Activated T-cell treated with anti-CD3 and anti-CD28 coated beads, Interleukin-2, amount 50 U/mL, for 4 hours (primary cell): ENCODE measurements at regions not wholly inside any gene's neighbourhood (a gene's known extent, or its start where the extent isn't known, plus 50 kb on each side); places are given as distances from the start of the nearest gene placed in this dataset.

Experiments used
- ATAC-seq, 2 donors: fragments of 200-7000 bp; cut with Tn5 transposase; one replicate each; pipeline ENCODE4 v1.10.0; 2021
- DNase-seq: peaks from one replicate; pipeline ENCODE4 v3.0.0-alpha.2; 2020
- H3K27me3 Mint-ChIP-seq: one replicate; pipeline ENCODE4 v1.8.0; 2021; ENCODE audit warnings: low read depth, mixed read lengths
- H3K36me3 Mint-ChIP-seq: one replicate; pipeline ENCODE4 v1.8.0; 2022; ENCODE audit warnings: mixed read lengths; ENCODE audit not compliant: insufficient read depth
- H3K4me1 Mint-ChIP-seq: one replicate; pipeline ENCODE4 v1.8.0; 2021; ENCODE audit warnings: low read depth, mixed read lengths
- H3K4me3 Mint-ChIP-seq: one replicate; pipeline ENCODE4 v1.8.0; 2021; ENCODE audit warnings: mild to moderate bottlenecking, moderate library complexity, mixed read lengths
- H3K9me3 Mint-ChIP-seq: one replicate; pipeline ENCODE4 v1.8.0; 2021; ENCODE audit warnings: mixed read lengths

DNA sequence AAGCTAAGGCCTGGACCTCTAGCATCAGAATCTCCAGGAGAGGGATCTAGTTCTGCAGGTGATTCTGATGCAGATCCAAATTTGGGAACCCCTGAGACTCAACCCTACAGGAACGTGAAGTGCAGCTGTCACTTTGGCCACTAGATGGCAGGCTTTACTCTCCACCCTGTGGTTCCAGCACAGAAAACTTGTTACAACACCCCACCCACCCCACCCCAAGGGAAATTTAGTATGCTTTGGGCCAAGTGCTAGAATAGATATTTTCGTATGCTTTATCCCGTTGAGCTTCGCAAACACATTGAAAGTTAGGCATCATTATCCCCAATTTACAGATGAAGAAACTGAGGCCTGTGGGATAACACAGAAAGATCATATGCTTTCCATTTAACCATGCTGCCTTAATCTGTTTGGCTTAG lies 232.0 kb downstream of the B3GLCT start:
- no peaks in the 10 kb centered on the region for H3K4me1 Mint-ChIP-seq
- peak; percentile 12 for DNase-seq
- no peaks in the 10 kb centered on the region for H3K9me3 Mint-ChIP-seq
- H3K4me3 Mint-ChIP-seq = no peak overlapping the region
- no peak for ATAC-seq
- peaks cover 15% of the 10 kb centered on the region for H3K27me3 Mint-ChIP-seq
- no peaks in the 10 kb centered on the region for H3K36me3 Mint-ChIP-seq

- Mint-ChIP-seq H3K4me3 (no peak overlapping the region), H3K4me1 (no peaks in the 10 kb centered on the region), H3K36me3 (no peaks in the 10 kb centered on the region), H3K9me3 (no peaks in the 10 kb centered on the region), H3K27me3 (peaks cover 20% of the 10 kb centered on the region)
- no peak for ATAC-seq
- no peak for DNase-seq
Measured at GRCh38 chr13:31433207-31433606, 233.4 kb downstream of the B3GLCT start.

DNA sequence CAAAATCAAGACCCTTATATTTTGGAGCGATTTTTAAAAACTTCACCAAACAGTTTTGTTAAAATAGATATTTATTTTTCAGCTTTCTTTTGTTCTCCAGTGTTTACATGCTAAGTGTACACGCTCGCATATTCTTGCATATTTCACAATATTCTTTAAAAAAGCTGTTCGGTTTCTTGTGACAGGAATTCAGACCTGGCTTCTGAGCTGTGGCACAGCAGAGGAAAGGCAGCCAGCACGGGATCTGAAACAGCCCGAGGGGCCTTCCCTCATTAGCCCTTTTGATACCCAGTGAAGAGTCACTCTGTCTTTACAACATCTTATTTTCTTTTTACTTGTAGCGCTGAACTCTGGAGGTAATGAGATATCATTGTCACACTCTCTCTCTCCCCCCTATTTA lies 234.0 kb downstream of the B3GLCT start:
- H3K27me3 Mint-ChIP-seq = peaks cover 20% of the 10 kb centered on the region
- H3K4me3 Mint-ChIP-seq = no peak overlapping the region
- H3K36me3 Mint-ChIP-seq = no peaks in the 10 kb centered on the region
- H3K9me3 Mint-ChIP-seq = no peaks in the 10 kb centered on the region
- no peaks in the 10 kb centered on the region for H3K4me1 Mint-ChIP-seq
- DNase-seq = no peak
- ATAC-seq = no peak

DNA sequence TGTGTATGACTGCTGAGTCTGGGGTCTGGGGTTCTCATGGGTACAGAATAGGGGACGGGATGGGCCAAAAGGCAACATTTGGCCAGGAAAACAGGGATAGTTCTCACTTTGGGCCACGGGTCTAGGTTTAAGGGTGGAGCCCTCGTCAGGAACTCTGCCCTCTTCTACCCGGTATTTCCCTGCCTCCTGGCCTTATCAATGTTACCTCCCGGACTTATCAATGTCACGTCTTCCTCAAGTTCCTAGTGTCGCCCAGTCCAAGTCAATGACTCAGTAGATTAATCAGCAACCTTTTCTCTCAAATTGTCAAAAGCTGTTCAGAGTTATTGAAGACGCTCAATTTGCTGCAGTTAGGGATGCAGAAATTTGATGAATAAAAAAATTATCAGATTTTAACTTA lies 234.8 kb downstream of the B3GLCT start:
- ATAC-seq = no peak
- H3K36me3 Mint-ChIP-seq = no peaks in the 10 kb centered on the region
- H3K27me3 Mint-ChIP-seq = peaks cover 20% of the 10 kb centered on the region
- no peak for DNase-seq
- no peak overlapping the region for H3K4me3 Mint-ChIP-seq
- no peaks in the 10 kb centered on the region for H3K9me3 Mint-ChIP-seq
- no peaks in the 10 kb centered on the region for H3K4me1 Mint-ChIP-seq

DNA sequence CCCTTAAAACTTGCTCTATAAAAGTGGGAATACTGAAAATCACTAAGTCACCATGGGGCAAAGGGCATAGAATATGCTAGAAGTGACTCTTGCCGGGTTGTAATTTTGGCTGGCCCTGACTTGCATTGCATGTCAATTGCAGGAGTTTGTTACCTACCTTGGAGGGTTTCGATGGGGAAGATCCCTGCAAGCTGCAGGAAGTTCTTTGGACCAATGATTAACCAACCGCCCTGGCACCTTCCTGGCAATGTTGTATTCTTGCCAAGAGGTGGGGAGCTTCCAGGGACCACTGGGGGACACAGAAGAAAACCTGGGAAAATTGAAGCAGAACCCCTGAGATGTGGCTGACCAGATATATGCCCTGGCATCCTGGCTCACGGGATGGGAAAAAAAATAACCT lies 235.8 kb downstream of the B3GLCT start:
- ATAC-seq (no peak), DNase-seq (no peak)
- H3K36me3 Mint-ChIP-seq = no peaks in the 10 kb centered on the region
- H3K4me1 Mint-ChIP-seq = no peaks in the 10 kb centered on the region
- H3K9me3 Mint-ChIP-seq = no peaks in the 10 kb centered on the region
- peaks cover 18% of the 10 kb centered on the region for H3K27me3 Mint-ChIP-seq
- H3K4me3 Mint-ChIP-seq = no peak overlapping the region

DNA sequence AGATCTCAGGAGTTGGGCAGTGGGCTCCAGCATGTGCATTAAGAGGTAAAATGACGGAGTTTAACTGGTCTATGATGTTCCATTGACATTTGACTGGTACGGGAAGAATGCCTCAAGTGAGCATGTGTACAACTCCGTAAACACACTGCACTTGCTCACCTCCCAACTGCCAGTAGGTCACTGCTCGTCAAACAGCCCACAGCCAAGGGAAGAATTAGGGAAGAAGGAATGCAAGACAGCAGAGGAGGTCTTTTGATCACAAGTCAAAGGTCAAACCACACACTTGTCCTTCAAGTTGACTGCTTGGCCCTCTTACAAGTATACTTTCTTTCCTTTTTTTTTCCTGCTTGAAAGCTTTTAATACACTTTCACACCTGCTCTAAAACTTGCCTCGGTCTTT lies 236.7 kb downstream of the B3GLCT start:
- H3K36me3 Mint-ChIP-seq = no peaks in the 10 kb centered on the region
- no peaks in the 10 kb centered on the region for H3K9me3 Mint-ChIP-seq
- no peaks in the 10 kb centered on the region for H3K4me1 Mint-ChIP-seq
- ATAC-seq (no peak), DNase-seq (no peak)
- no peak overlapping the region for H3K4me3 Mint-ChIP-seq
- peaks cover 15% of the 10 kb centered on the region for H3K27me3 Mint-ChIP-seq

- no peaks in the 10 kb centered on the region for H3K36me3 Mint-ChIP-seq
Measured at GRCh38 chr13:31437975-31438374, 238.2 kb downstream of the B3GLCT start.

GRCh38 chr13:31440132-31440531 lies 240.4 kb downstream of the B3GLCT start:
- H3K9me3 Mint-ChIP-seq = no peaks in the 10 kb centered on the region
- no peak overlapping the region for H3K4me3 Mint-ChIP-seq
- no peaks in the 10 kb centered on the region for H3K4me1 Mint-ChIP-seq
- no peaks in the 10 kb centered on the region for H3K36me3 Mint-ChIP-seq
- DNase-seq (no peak), ATAC-seq (no peak)
- peaks cover 14% of the 10 kb centered on the region for H3K27me3 Mint-ChIP-seq

More at GRCh38 chr13:31437975-31438374, 238.2 kb downstream of the B3GLCT start:
- H3K4me1 Mint-ChIP-seq = no peaks in the 10 kb centered on the region
- H3K9me3 Mint-ChIP-seq = no peaks in the 10 kb centered on the region
- ATAC-seq (no peak), DNase-seq (no peak)
- peaks cover 14% of the 10 kb centered on the region for H3K27me3 Mint-ChIP-seq
- no peak overlapping the region for H3K4me3 Mint-ChIP-seq

GRCh38 chr13:31441800-31442510 lies 242.2 kb downstream of the B3GLCT start:
- H3K4me3 Mint-ChIP-seq = no peak overlapping the region
- no peak for ATAC-seq

DNA sequence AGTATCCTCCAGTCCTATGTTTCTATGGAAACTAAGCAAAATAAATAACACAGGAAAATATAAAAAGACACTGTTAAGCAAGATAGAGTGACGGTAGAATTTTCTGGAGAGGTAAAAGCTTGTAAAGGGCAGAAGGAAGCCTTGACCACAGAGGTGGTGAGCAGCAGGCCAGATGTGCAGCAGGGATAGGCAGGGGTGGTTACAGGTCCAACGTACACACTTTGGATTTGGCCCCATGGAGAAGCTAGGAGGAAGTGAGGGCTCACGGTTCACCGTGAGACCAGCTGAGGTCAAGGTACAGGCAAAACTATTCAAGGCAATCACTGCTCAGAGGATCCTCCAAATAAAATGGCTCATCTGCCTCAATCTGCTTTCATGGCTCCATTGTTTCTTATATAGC lies 242.8 kb downstream of the B3GLCT start:
- H3K4me1 Mint-ChIP-seq = no peaks in the 10 kb centered on the region
- no peak overlapping the region for H3K4me3 Mint-ChIP-seq
- H3K36me3 Mint-ChIP-seq = no peaks in the 10 kb centered on the region
- H3K27me3 Mint-ChIP-seq = peaks cover 8% of the 10 kb centered on the region
- no peak for ATAC-seq
- no peak for DNase-seq
- no peaks in the 10 kb centered on the region for H3K9me3 Mint-ChIP-seq

More at GRCh38 chr13:31441800-31442510, 242.2 kb downstream of the B3GLCT start:
- Mint-ChIP-seq H3K27me3 (peaks cover 11% of the 10 kb centered on the region), H3K36me3 (no peaks in the 10 kb centered on the region), H3K9me3 (no peaks in the 10 kb centered on the region), H3K4me1 (no peaks in the 10 kb centered on the region)
- DNase-seq = no peak

- DNase-seq (no peak), ATAC-seq (no peak)
- Mint-ChIP-seq H3K9me3 (no peaks in the 10 kb centered on the region), H3K27me3 (peaks cover 8% of the 10 kb centered on the region), H3K4me3 (no peak overlapping the region), H3K4me1 (no peaks in the 10 kb centered on the region), H3K36me3 (no peaks in the 10 kb centered on the region)
Measured at GRCh38 chr13:31444266-31444856, 244.6 kb downstream of the B3GLCT start.

- Mint-ChIP-seq H3K27me3 (peaks cover 1% of the 10 kb centered on the region), H3K9me3 (no peaks in the 10 kb centered on the region), H3K4me3 (no peak overlapping the region), H3K36me3 (no peaks in the 10 kb centered on the region), H3K4me1 (no peaks in the 10 kb centered on the region)
- no peak for DNase-seq
- ATAC-seq = no peak
Measured at GRCh38 chr13:31452525-31452924, 252.8 kb downstream of the B3GLCT start.

GRCh38 chr13:31455581-31455980 lies 255.8 kb downstream of the B3GLCT start:
- Mint-ChIP-seq H3K36me3 (no peaks in the 10 kb centered on the region), H3K9me3 (no peaks in the 10 kb centered on the region), H3K27me3 (peaks cover 1% of the 10 kb centered on the region), H3K4me3 (no peak overlapping the region), H3K4me1 (no peaks in the 10 kb centered on the region)
- DNase-seq = no peak
- no peak for ATAC-seq

DNA sequence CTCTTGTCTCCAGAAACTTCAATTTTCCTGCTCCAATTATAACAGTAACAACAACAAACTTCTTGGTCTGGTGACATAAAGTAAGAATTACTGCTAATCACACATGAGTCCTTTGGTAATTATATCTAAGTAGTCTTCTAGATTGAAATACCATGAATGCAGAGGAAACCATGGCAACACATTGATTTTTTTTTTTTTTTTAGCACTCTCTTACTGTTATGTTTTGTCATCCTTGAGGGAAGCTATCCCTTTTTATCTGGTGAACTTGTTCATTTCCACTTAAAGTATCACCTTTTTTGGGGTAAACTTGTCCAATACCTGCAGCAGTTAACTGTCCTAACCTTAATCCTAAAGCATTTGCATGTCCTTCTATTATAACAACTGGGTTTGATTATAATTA lies 256.3 kb downstream of the B3GLCT start:
- Mint-ChIP-seq H3K36me3 (no peaks in the 10 kb centered on the region), H3K4me1 (no peaks in the 10 kb centered on the region), H3K4me3 (no peak overlapping the region), H3K9me3 (no peaks in the 10 kb centered on the region), H3K27me3 (peaks cover 1% of the 10 kb centered on the region)
- no peak for ATAC-seq
- no peak for DNase-seq

DNA sequence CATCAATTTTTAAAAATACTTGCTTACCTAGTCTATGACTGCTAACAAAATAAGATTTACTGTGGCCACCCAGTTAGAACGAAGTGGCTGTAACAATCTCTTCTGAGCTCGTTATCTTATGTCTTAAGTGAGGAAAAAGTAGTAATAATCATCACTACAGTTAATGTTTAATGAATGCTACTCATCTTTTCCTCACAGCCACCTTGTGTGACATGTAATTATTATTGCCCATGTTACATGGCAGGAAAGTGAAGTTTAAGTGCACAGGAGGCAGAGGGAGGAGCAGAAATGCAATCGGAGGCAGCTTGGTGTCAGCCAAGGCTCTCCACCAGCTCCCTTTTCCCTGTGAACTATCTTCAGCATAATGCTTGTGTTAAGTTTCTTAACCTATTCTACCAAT lies 260.3 kb downstream of the B3GLCT start:
- DNase-seq (no peak), ATAC-seq (no peak)
- Mint-ChIP-seq H3K9me3 (no peaks in the 10 kb centered on the region), H3K4me3 (no peak overlapping the region), H3K36me3 (no peaks in the 10 kb centered on the region), H3K4me1 (no peaks in the 10 kb centered on the region), H3K27me3 (no peaks in the 10 kb centered on the region)
